HepG2 (cell line): ENCODE measurements at regions not wholly inside any gene's neighbourhood (a gene's known extent, or its start where the extent isn't known, plus 50 kb on each side); places are given as distances from the start of the nearest gene placed in this dataset.

Source experiments
- ELK4 ChIP-seq: sonication (generic); formaldehyde crosslinking; IDR thresholded peaks from 2 replicates; pipeline ENCODE4 v1.9.0; 2021; ENCODE audit warnings: missing genetic modification reagents, borderline replicate concordance
- ESRRA ChIP-seq: sonication (generic); formaldehyde crosslinking; IDR thresholded peaks from 2 replicates; pipeline ENCODE4 v1.5.1; 2020; ENCODE audit warnings: mild to moderate bottlenecking, low read depth, missing genetic modification reagents
- FOSL2 ChIP-seq: sonication (generic); formaldehyde crosslinking; IDR thresholded peaks from 2 replicates; pipeline ENCODE4 v1.4.0; 2020; ENCODE audit warnings: missing genetic modification reagents
- KMT2B ChIP-seq: IDR thresholded peaks from 2 replicates; pipeline ENCODE4 v1.6.1; 2016; ENCODE audit warnings: missing genetic modification reagents, missing compliant biosample characterization
- MAF1 ChIP-seq: sonication (generic); formaldehyde crosslinking; IDR thresholded peaks from 2 replicates; pipeline ENCODE4 v1.5.0; 2020; ENCODE audit warnings: missing genetic modification reagents, borderline replicate concordance
- NR3C1 ChIP-seq: sonication (generic); formaldehyde crosslinking; IDR thresholded peaks from 2 replicates; pipeline ENCODE4 v1.4.0; 2020; ENCODE audit warnings: missing genetic modification reagents
- YY1 ChIP-seq: IDR thresholded peaks from 2 replicates; pipeline ENCODE4 v1.6.1; 2011; ENCODE audit warnings: low read length, low read depth, moderate library complexity, mild to moderate bottlenecking; ENCODE audit not compliant: insufficient read depth, insufficient replicate concordance
- ZNF512B ChIP-seq: sonication (generic); formaldehyde crosslinking; IDR thresholded peaks from 2 replicates; pipeline ENCODE4 v1.5.1; 2020; ENCODE audit warnings: missing genetic modification reagents, mild to moderate bottlenecking, borderline replicate concordance
- ZNF589 ChIP-seq: sonication (generic); formaldehyde crosslinking; conservative IDR thresholded peaks from 2 replicates; pipeline ENCODE4 v1.8.0; 2022; ENCODE audit warnings: mild to moderate bottlenecking, moderate library complexity, missing genetic modification reagents
- TF ChIP-seq, protein P1 (sequence below), 2 experiments: sonication (generic) in 1 of 2; formaldehyde crosslinking in 1 of 2; IDR thresholded peaks; 2 replicates each; pipeline versions ENCODE4 v1.5.1 to v1.6.1; 2011 to 2020; ENCODE audit warnings: borderline replicate concordance in 1 of 2, low read depth in 1 of 2, low read length in 1 of 2, mild to moderate bottlenecking in 1 of 2, missing genetic modification reagents in 1 of 2, moderate library complexity in 1 of 2
- TF ChIP-seq, protein P2 (sequence below): sonication (generic); formaldehyde crosslinking; IDR thresholded peaks from 2 replicates; pipeline ENCODE4 v1.8.1; 2022; ENCODE audit warnings: mild to moderate bottlenecking, missing genetic modification reagents
- TF ChIP-seq, protein P3 (sequence below): sonication (generic); formaldehyde crosslinking; IDR thresholded peaks from 2 replicates; pipeline ENCODE4 v1.5.1; 2020; ENCODE audit warnings: mild to moderate bottlenecking, missing genetic modification reagents, moderate library complexity

DNA sequence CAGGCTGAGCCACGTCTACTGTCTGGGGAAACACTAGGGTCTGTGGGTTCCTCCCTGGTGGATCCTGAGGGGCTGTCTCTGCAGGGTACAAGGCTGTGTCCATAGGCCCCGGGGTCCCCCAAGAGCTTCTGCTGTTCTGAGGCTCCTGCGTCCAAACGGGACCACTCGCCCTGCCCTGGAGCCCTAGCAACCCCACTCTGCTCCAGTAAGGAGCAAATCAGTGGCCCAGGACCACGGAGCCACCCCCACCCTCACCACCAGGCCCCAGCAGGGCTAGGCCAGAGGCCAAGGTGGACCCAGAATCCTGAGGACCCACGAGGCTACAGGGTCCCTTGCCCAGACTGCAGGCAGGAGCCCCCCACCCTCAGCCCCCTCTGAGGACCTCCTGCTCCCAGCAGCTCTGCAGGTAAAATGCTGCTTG is 75.1 kb upstream of the GALNT9 start:
- TF ChIP-seq ZNF589 (CRISPR knock-in tag) (no peak), ZNF512B (CRISPR knock-in tag) (no peak), ELK4 (no peak), MAF1 (CRISPR knock-in tag) (no peak), KMT2B (CRISPR knock-in tag) (no peak), NR3C1 (CRISPR knock-in tag) (no peak), ESRRA (no peak), YY1 (no peak), FOSL2 (no peak)
- TF ChIP-seq, protein P1, sequence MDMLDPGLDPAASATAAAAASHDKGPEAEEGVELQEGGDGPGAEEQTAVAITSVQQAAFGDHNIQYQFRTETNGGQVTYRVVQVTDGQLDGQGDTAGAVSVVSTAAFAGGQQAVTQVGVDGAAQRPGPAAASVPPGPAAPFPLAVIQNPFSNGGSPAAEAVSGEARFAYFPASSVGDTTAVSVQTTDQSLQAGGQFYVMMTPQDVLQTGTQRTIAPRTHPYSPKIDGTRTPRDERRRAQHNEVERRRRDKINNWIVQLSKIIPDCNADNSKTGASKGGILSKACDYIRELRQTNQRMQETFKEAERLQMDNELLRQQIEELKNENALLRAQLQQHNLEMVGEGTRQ (IDR thresholded peaks at IDR 0.05; ENCODE audit: low read depth, low read length): no peak
- TF ChIP-seq, protein P1 (CRISPR knock-in tag; IDR thresholded peaks at IDR 0.05; ENCODE audit: borderline replicate concordance): no peak
- TF ChIP-seq, protein P2, sequence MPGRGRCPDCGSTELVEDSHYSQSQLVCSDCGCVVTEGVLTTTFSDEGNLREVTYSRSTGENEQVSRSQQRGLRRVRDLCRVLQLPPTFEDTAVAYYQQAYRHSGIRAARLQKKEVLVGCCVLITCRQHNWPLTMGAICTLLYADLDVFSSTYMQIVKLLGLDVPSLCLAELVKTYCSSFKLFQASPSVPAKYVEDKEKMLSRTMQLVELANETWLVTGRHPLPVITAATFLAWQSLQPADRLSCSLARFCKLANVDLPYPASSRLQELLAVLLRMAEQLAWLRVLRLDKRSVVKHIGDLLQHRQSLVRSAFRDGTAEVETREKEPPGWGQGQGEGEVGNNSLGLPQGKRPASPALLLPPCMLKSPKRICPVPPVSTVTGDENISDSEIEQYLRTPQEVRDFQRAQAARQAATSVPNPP: no peak
- TF ChIP-seq, protein P3, sequence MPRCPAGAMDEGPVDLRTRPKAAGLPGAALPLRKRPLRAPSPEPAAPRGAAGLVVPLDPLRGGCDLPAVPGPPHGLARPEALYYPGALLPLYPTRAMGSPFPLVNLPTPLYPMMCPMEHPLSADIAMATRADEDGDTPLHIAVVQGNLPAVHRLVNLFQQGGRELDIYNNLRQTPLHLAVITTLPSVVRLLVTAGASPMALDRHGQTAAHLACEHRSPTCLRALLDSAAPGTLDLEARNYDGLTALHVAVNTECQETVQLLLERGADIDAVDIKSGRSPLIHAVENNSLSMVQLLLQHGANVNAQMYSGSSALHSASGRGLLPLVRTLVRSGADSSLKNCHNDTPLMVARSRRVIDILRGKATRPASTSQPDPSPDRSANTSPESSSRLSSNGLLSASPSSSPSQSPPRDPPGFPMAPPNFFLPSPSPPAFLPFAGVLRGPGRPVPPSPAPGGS (CRISPR knock-in tag): no peak
